ENCODE measurements at regions not wholly inside any gene's neighbourhood (a gene's known extent, or its start where the extent isn't known, plus 50 kb on each side); places are given as distances from the start of the nearest gene placed in this dataset.
"Not testable (repeated sequence)": the region's sequence is repeated elsewhere in the genome, so short reads cannot be mapped to it uniquely, and the experiment has no call there.

- H3K36me3 Mint-ChIP-seq (ENCODE audit: low read depth): no peaks in the 10 kb centered on the region
Observed at GRCh38 chrX:30997411-30997810, 74.4 kb downstream of the FTHL17 start.

GRCh38 chrX:30995705-30996104, 76.1 kb downstream of the FTHL17 start:
- H3K4me1 ChIP-seq (ENCODE audit: control insufficient read depth, insufficient read depth, low read length): no peaks in the 10 kb centered on the region
- no peaks in the 10 kb centered on the region for H3K36me3 ChIP-seq (ENCODE audit: control insufficient read depth, insufficient read depth, low read length)
- Mint-ChIP-seq H3K9me3 (peaks cover 38% of the 10 kb centered on the region), H3K36me3 (ENCODE audit: low read depth) (no peaks in the 10 kb centered on the region), H3K4me1 (no peaks in the 10 kb centered on the region), H3K27ac (no peak overlapping the region), H3K27me3 (ENCODE audit: insufficient read depth) (no peaks in the 10 kb centered on the region), H3K4me3 (no peak overlapping the region)
- no peaks in the 10 kb centered on the region for H3K27me3 ChIP-seq (ENCODE audit: control insufficient read depth, insufficient read depth, low read length, poor library complexity, severe bottlenecking)
- WGBS, 2 experiments (ENCODE audit: insufficient coverage in 1 of 2, insufficient read length in 1 of 2): 100% methylated on average over 3 of the region's 3 CpGs; no CpG with 5 or more reads in 1 of the 2 experiments
- no peak overlapping the region for H3K27ac ChIP-seq (ENCODE audit: low read depth, low read length)
- H3K9ac ChIP-seq (ENCODE audit: extremely low read depth, low read length, poor library complexity, severe bottlenecking): no peak overlapping the region
- H3K9me3 ChIP-seq (ENCODE audit: control insufficient read depth, low read length): no peaks in the 10 kb centered on the region
- DNase-seq: no peak
- no peak for TF ChIP-seq CTCF (conservative IDR thresholded peaks at IDR 0.05)
- no peak overlapping the region for H3K4me3 ChIP-seq (ENCODE audit: low read length)

More at GRCh38 chrX:30997411-30997810, 74.4 kb downstream of the FTHL17 start:
- TF ChIP-seq CTCF (conservative IDR thresholded peaks at IDR 0.05): no peak
- no peaks in the 10 kb centered on the region for H3K27me3 Mint-ChIP-seq (ENCODE audit: insufficient read depth)
- H3K9me3 ChIP-seq (ENCODE audit: control insufficient read depth, low read length): no peaks in the 10 kb centered on the region
- WGBS, 2 experiments (ENCODE audit: insufficient coverage in 1 of 2, insufficient read length in 1 of 2): 47% methylated on average over 4 of the region's 6 CpGs; no CpG with 5 or more reads in 1 of the 2 experiments
- no peak overlapping the region for H3K9ac ChIP-seq (ENCODE audit: extremely low read depth, low read length, poor library complexity, severe bottlenecking)
- H3K4me3 Mint-ChIP-seq: no peak overlapping the region
- no peak overlapping the region for H3K27ac ChIP-seq (ENCODE audit: low read depth, low read length)
- no peaks in the 10 kb centered on the region for H3K4me1 ChIP-seq (ENCODE audit: control insufficient read depth, insufficient read depth, low read length)
- no peak for DNase-seq
- H3K9me3 Mint-ChIP-seq: peaks cover 29% of the 10 kb centered on the region
- H3K27ac Mint-ChIP-seq: no peak overlapping the region
- H3K4me1 Mint-ChIP-seq: no peaks in the 10 kb centered on the region
- H3K27me3 ChIP-seq (ENCODE audit: control insufficient read depth, insufficient read depth, low read length, poor library complexity, severe bottlenecking): no peaks in the 10 kb centered on the region
- H3K4me3 ChIP-seq (ENCODE audit: low read length): no peak overlapping the region
- no peaks in the 10 kb centered on the region for H3K36me3 ChIP-seq (ENCODE audit: control insufficient read depth, insufficient read depth, low read length)

- no peak overlapping the region for H3K4me3 Mint-ChIP-seq
- no peak for TF ChIP-seq CTCF (conservative IDR thresholded peaks at IDR 0.05)
- no peaks in the 10 kb centered on the region for H3K36me3 Mint-ChIP-seq (ENCODE audit: low read depth)
- H3K36me3 ChIP-seq (ENCODE audit: control insufficient read depth, insufficient read depth, low read length): no peaks in the 10 kb centered on the region
- no peaks in the 10 kb centered on the region for H3K27me3 ChIP-seq (ENCODE audit: control insufficient read depth, insufficient read depth, low read length, poor library complexity, severe bottlenecking)
- H3K9me3 Mint-ChIP-seq: peaks cover 38% of the 10 kb centered on the region
- H3K9me3 ChIP-seq (ENCODE audit: control insufficient read depth, low read length): no peaks in the 10 kb centered on the region
- no peak overlapping the region for H3K9ac ChIP-seq (ENCODE audit: extremely low read depth, low read length, poor library complexity, severe bottlenecking)
- no peak overlapping the region for H3K4me3 ChIP-seq (ENCODE audit: low read length)
- no peaks in the 10 kb centered on the region for H3K4me1 ChIP-seq (ENCODE audit: control insufficient read depth, insufficient read depth, low read length)
- DNase-seq: no peak
- 80% methylated on average over 1 of the region's 1 CpG; no CpG with 5 or more reads in 1 of the 2 experiments for WGBS, 2 experiments (ENCODE audit: insufficient coverage in 1 of 2, insufficient read length in 1 of 2)
- H3K27ac ChIP-seq (ENCODE audit: low read depth, low read length): no peak overlapping the region
- H3K27me3 Mint-ChIP-seq (ENCODE audit: insufficient read depth): no peaks in the 10 kb centered on the region
- no peaks in the 10 kb centered on the region for H3K4me1 Mint-ChIP-seq
- no peak overlapping the region for H3K27ac Mint-ChIP-seq
Observed at GRCh38 chrX:30995060-30995700, 76.7 kb downstream of the FTHL17 start.

- 90% methylated on average over 1 of the region's 1 CpG; no CpG with 5 or more reads in 1 of the 2 experiments for WGBS, 2 experiments (ENCODE audit: insufficient coverage in 1 of 2, insufficient read length in 1 of 2)
- H3K4me1 ChIP-seq (ENCODE audit: control insufficient read depth, insufficient read depth, low read length); H3K4me3 ChIP-seq (ENCODE audit: low read length); H3K4me3 Mint-ChIP-seq; H3K9ac ChIP-seq (ENCODE audit: extremely low read depth, low read length, poor library complexity, severe bottlenecking); H3K27me3 ChIP-seq (ENCODE audit: control insufficient read depth, insufficient read depth, low read length, poor library complexity, severe bottlenecking); H3K27ac ChIP-seq (ENCODE audit: low read depth, low read length); H3K36me3 ChIP-seq (ENCODE audit: control insufficient read depth, insufficient read depth, low read length); H3K27ac Mint-ChIP-seq; DNase-seq; H3K27me3 Mint-ChIP-seq (ENCODE audit: insufficient read depth); H3K9me3 ChIP-seq (ENCODE audit: control insufficient read depth, low read length); H3K4me1 Mint-ChIP-seq; H3K36me3 Mint-ChIP-seq (ENCODE audit: low read depth): not testable (repeated sequence)
- peaks cover 42% of the 10 kb centered on the region for H3K9me3 Mint-ChIP-seq
Observed at GRCh38 chrX:30994018-30994417, 77.8 kb downstream of the FTHL17 start.

All from endodermal cell (in vitro differentiated cells).